SK-N-SH treated with all-trans-retinoic acid at 6 μM for 48 hours (cell line): ENCODE measurements at regions not wholly inside any gene's neighbourhood (a gene's known extent, or its start where the extent isn't known, plus 50 kb on each side); places are given as distances from the start of the nearest gene placed in this dataset.

Source experiments
- ARNTL ChIP-seq: fragments of 450-650 bp; formaldehyde crosslinking; IDR thresholded peaks from 2 replicates; pipeline ENCODE4 v1.5.0; 2020; ENCODE audit warnings: low read depth, mild to moderate bottlenecking, moderate library complexity, borderline replicate concordance
- CREB5 ChIP-seq: fragments of 250-450 bp; sonication (Bioruptor Pico); IDR thresholded peaks from 2 replicates; pipeline ENCODE4 v1.5.1; 2020; ENCODE audit warnings: low read depth, mild to moderate bottlenecking, moderate library complexity
- CSDC2 ChIP-seq: fragments of 250-450 bp; sonication (Bioruptor Pico); IDR thresholded peaks from 2 replicates; pipeline ENCODE4 v1.5.0; 2020; ENCODE audit warnings: mild to moderate bottlenecking, moderate library complexity
- OSR1 ChIP-seq: fragments of 250-450 bp; sonication (Bioruptor Pico); IDR thresholded peaks from 2 replicates; pipeline ENCODE4 v1.8.0; 2022; ENCODE audit warnings: moderate library complexity, mild to moderate bottlenecking, inconsistent platforms
- PATZ1 ChIP-seq: fragments of 250-450 bp; sonication (Bioruptor Pico); IDR thresholded peaks from 2 replicates; pipeline ENCODE4 v1.8.0; 2020; ENCODE audit warnings: mild to moderate bottlenecking, moderate library complexity, borderline replicate concordance
- POU6F1 ChIP-seq: fragments of 250-450 bp; sonication (Bioruptor Pico); IDR thresholded peaks from 2 replicates; pipeline ENCODE4 v1.8.0; 2021; ENCODE audit warnings: low read depth, mild to moderate bottlenecking, moderate library complexity, borderline replicate concordance
- PPARA ChIP-seq: fragments of 250-450 bp; sonication (Bioruptor Pico); IDR thresholded peaks from 2 replicates; pipeline ENCODE4 v1.5.0; 2020; ENCODE audit warnings: mild to moderate bottlenecking, borderline replicate concordance
- TCF4 ChIP-seq: fragments of 250-450 bp; sonication (Bioruptor Pico); IDR thresholded peaks from 2 replicates; pipeline ENCODE4 v1.8.0; 2021; ENCODE audit warnings: mild to moderate bottlenecking, moderate library complexity, borderline replicate concordance
- TOX ChIP-seq: fragments of 250-450 bp; sonication (Bioruptor Pico); IDR thresholded peaks from 2 replicates; pipeline ENCODE4 v1.8.0; 2021; ENCODE audit warnings: mild to moderate bottlenecking, moderate library complexity, borderline replicate concordance
- ZFP3 ChIP-seq: fragments of 250-450 bp; sonication (Bioruptor Pico); IDR thresholded peaks from 2 replicates; pipeline ENCODE4 v1.5.0; 2020; ENCODE audit warnings: mild to moderate bottlenecking, moderate library complexity
- ZNF565 ChIP-seq: fragments of 450-650 bp; formaldehyde crosslinking; conservative IDR thresholded peaks from 2 replicates; pipeline ENCODE4 v1.5.0; 2020; ENCODE audit warnings: low read depth, mild to moderate bottlenecking, moderate library complexity
- ZNF70 ChIP-seq: fragments of 450-650 bp; formaldehyde crosslinking; IDR thresholded peaks from 2 replicates; pipeline ENCODE4 v1.5.0; 2020; ENCODE audit warnings: mild to moderate bottlenecking, moderate library complexity

GRCh38 chr6:10250655-10251220 is 164.1 kb downstream of the TFAP2A start:
- TF ChIP-seq ZFP3 (CRISPR knock-in tag), result no peak
- TF ChIP-seq TOX, result no peak
- TF ChIP-seq TCF4 (CRISPR knock-in tag), result no peak
- TF ChIP-seq PATZ1 (CRISPR knock-in tag), result no peak
- no peak for TF ChIP-seq OSR1 (CRISPR knock-in tag)
- TF ChIP-seq POU6F1 (CRISPR knock-in tag), result no peak
- no peak for TF ChIP-seq CSDC2 (CRISPR knock-in tag)
- TF ChIP-seq ARNTL, result no peak
- no peak for TF ChIP-seq ZNF70
- no peak for TF ChIP-seq PPARA (CRISPR knock-in tag)
- no peak for TF ChIP-seq ZNF565
- TF ChIP-seq CREB5 (CRISPR knock-in tag), result no peak
